ENCODE measurements at regions not wholly inside any gene's neighbourhood (a gene's known extent, or its start where the extent isn't known, plus 50 kb on each side); places are given as distances from the start of the nearest gene placed in this dataset.

- Histone ChIP-seq H3K27me3 (ENCODE audit: control insufficient read depth, low read length) (no peaks in the 10 kb centered on the region), H3K36me3 (ENCODE audit: control insufficient read depth, low read length) (no peaks in the 10 kb centered on the region), H3K9me2 (replicated peaks; ENCODE audit: control insufficient read depth, low read length) (no peaks in the 10 kb centered on the region), H3K79me2 (ENCODE audit: control insufficient read depth, low read length) (no peaks in the 10 kb centered on the region), H3K4me2 (ENCODE audit: low read length) (no peak overlapping the region), H3K4me3 (ENCODE audit: low read length) (no peak overlapping the region), H3K27ac (ENCODE audit: low read depth, low read length) (no peak overlapping the region), H3K4me1 (ENCODE audit: control insufficient read depth, low read length) (no peaks in the 10 kb centered on the region), H3K9me3 (ENCODE audit: control insufficient read depth, insufficient read depth, low read length) (no peaks in the 10 kb centered on the region), H4K20me1 (ENCODE audit: control insufficient read depth, insufficient read depth, low read depth, low read length) (no peaks in the 10 kb centered on the region), H3F3A (ENCODE audit: control insufficient read depth, insufficient read depth) (no peaks in the 10 kb centered on the region)
- TF ChIP-seq CTCF (IDR thresholded peaks at IDR 0.05; ENCODE audit: low read depth, low read length, poor library complexity, severe bottlenecking) = no peak
- no peak for TF ChIP-seq EZH2phosphoT487 (IDR thresholded peaks at IDR 0.05; ENCODE audit: borderline replicate concordance, low read length)
Observed at GRCh38 chr13:78909276-78909675, 250.3 kb upstream of the OBI1 start.

- H3K4me3 ChIP-seq (ENCODE audit: low read length) = no peak overlapping the region
- no peaks in the 10 kb centered on the region for H3K9me2 ChIP-seq (replicated peaks; ENCODE audit: control insufficient read depth, low read length)
- TF ChIP-seq EZH2phosphoT487 (IDR thresholded peaks at IDR 0.05; ENCODE audit: borderline replicate concordance, low read length) (no peak), CTCF (IDR thresholded peaks at IDR 0.05; ENCODE audit: low read depth, low read length, poor library complexity, severe bottlenecking) (no peak)
- no peaks in the 10 kb centered on the region for H3K4me1 ChIP-seq (ENCODE audit: control insufficient read depth, low read length)
- no peaks in the 10 kb centered on the region for H3K36me3 ChIP-seq (ENCODE audit: control insufficient read depth, low read length)
- H3K27ac ChIP-seq (ENCODE audit: low read depth, low read length) = no peak overlapping the region
- H3F3A ChIP-seq (ENCODE audit: control insufficient read depth, insufficient read depth) = no peaks in the 10 kb centered on the region
- H3K79me2 ChIP-seq (ENCODE audit: control insufficient read depth, low read length) = no peaks in the 10 kb centered on the region
- H3K27me3 ChIP-seq (ENCODE audit: control insufficient read depth, low read length) = no peaks in the 10 kb centered on the region
- H3K4me2 ChIP-seq (ENCODE audit: low read length) = no peak overlapping the region
- no peaks in the 10 kb centered on the region for H3K9me3 ChIP-seq (ENCODE audit: control insufficient read depth, insufficient read depth, low read length)
- H4K20me1 ChIP-seq (ENCODE audit: control insufficient read depth, insufficient read depth, low read depth, low read length) = no peaks in the 10 kb centered on the region
Observed at GRCh38 chr13:78907006-78907405, 248.1 kb upstream of the OBI1 start.

- Histone ChIP-seq H3K79me2 (ENCODE audit: control insufficient read depth, low read length) (no peaks in the 10 kb centered on the region), H3K27ac (ENCODE audit: low read depth, low read length) (no peak overlapping the region), H3K27me3 (ENCODE audit: control insufficient read depth, low read length) (no peaks in the 10 kb centered on the region), H3K4me1 (ENCODE audit: control insufficient read depth, low read length) (no peaks in the 10 kb centered on the region), H3K36me3 (ENCODE audit: control insufficient read depth, low read length) (no peaks in the 10 kb centered on the region), H3K4me2 (ENCODE audit: low read length) (no peak overlapping the region), H3K4me3 (ENCODE audit: low read length) (no peak overlapping the region), H4K20me1 (ENCODE audit: control insufficient read depth, insufficient read depth, low read depth, low read length) (no peaks in the 10 kb centered on the region), H3K9me2 (replicated peaks; ENCODE audit: control insufficient read depth, low read length) (no peaks in the 10 kb centered on the region), H3F3A (ENCODE audit: control insufficient read depth, insufficient read depth) (no peaks in the 10 kb centered on the region), H3K9me3 (ENCODE audit: control insufficient read depth, insufficient read depth, low read length) (no peaks in the 10 kb centered on the region)
- no peak for TF ChIP-seq EZH2phosphoT487 (IDR thresholded peaks at IDR 0.05; ENCODE audit: borderline replicate concordance, low read length)
- TF ChIP-seq CTCF (IDR thresholded peaks at IDR 0.05; ENCODE audit: low read depth, low read length, poor library complexity, severe bottlenecking) = no peak
Observed at GRCh38 chr13:78897200-78897599, 238.2 kb upstream of the OBI1 start.

GRCh38 chr13:78884571-78884970 lies 225.6 kb upstream of the OBI1 start:
- Histone ChIP-seq H3K4me1 (ENCODE audit: control insufficient read depth, low read length) (no peaks in the 10 kb centered on the region), H3K79me2 (ENCODE audit: control insufficient read depth, low read length) (no peaks in the 10 kb centered on the region), H3K27ac (ENCODE audit: low read depth, low read length) (no peak overlapping the region), H3K4me3 (ENCODE audit: low read length) (no peak overlapping the region), H3K9me2 (replicated peaks; ENCODE audit: control insufficient read depth, low read length) (no peaks in the 10 kb centered on the region), H3K4me2 (ENCODE audit: low read length) (no peak overlapping the region), H3F3A (ENCODE audit: control insufficient read depth, insufficient read depth) (no peaks in the 10 kb centered on the region), H3K27me3 (ENCODE audit: control insufficient read depth, low read length) (no peaks in the 10 kb centered on the region), H3K9me3 (ENCODE audit: control insufficient read depth, insufficient read depth, low read length) (no peaks in the 10 kb centered on the region), H3K36me3 (ENCODE audit: control insufficient read depth, low read length) (no peaks in the 10 kb centered on the region), H4K20me1 (ENCODE audit: control insufficient read depth, insufficient read depth, low read depth, low read length) (no peaks in the 10 kb centered on the region)
- no peak for TF ChIP-seq CTCF (IDR thresholded peaks at IDR 0.05; ENCODE audit: low read depth, low read length, poor library complexity, severe bottlenecking)
- no peak for TF ChIP-seq EZH2phosphoT487 (IDR thresholded peaks at IDR 0.05; ENCODE audit: borderline replicate concordance, low read length)
